NCI-H2196 treated with DMSO at 0.1 percent for 48 hours (cell line): ENCODE measurements at regions not wholly inside any gene's neighbourhood (a gene's known extent, or its start where the extent isn't known, plus 50 kb on each side); places are given as distances from the start of the nearest gene placed in this dataset.
"Not testable (repeated sequence)": the region's sequence is repeated elsewhere in the genome, so short reads cannot be mapped to it uniquely, and the experiment has no call there.

Experiments used
- DNase-seq: peaks from one replicate; lab custom pipeline; 2025; ENCODE audit not compliant: unreplicated experiment; lab: John Stamatoyannopoulos, UW

DNA sequence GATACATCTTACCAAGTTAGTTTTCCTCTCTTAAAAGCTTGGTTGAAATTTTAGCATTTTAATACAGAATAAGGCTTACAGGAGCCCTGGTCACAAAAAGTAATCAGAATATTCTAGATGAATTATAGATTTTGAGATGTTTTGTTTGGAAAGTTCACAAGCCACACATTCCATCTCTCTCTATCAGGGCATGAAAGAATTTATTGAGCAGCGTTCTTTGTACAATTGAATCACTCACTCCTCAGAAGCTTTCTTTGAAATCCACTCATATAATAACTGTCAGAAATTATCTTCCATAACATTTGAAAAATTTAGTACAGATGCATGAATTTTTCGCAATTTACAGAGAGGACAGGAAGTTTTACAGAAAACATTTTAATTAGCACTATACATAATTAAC, 938.6 kb upstream of the MDGA2 start:
- DNase-seq = no peak

GRCh38 chr14:48606960-48607359, 931.6 kb upstream of the MDGA2 start:
- DNase-seq = not testable (repeated sequence)

GRCh38 chr14:48598458-48598857, 923.1 kb upstream of the MDGA2 start:
- no peak for DNase-seq

GRCh38 chr14:48586099-48586498, 910.7 kb upstream of the MDGA2 start:
- DNase-seq = no peak

DNA sequence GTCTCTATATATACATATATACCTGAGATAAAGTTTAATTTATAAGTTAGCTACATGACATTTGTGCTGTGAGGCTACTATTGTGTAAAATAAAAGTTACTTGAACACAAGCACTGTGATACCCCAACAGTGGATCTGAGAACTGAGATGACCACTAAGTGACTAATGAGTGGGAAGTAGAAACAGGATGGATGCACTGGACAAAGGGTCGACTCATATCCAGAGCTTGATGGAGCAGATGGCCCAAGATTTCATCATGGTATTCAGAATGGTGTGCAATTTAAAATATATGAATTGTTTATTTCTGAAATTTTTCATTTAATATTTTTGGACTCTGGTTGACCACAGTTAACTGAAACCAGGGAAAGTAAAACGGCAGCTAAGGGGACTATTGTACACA, 908.6 kb upstream of the MDGA2 start:
- DNase-seq = no peak

DNA sequence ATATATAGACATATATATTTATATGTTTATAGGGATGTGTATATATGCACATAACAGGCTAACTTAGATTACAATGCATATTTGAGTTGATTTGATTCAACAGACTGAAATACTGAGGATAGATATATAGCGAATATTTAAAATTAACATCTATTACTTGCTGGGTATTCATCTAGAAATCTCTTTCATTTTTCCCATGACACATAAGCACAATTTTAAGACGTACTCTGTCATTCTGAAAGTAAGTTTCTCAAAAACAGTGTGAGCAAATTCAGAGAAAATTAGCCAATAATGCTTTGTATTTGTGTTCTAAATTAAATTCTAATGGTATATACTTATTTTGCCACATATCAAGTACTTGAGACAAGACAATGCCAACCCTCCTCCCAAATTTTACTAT, 907.5 kb upstream of the MDGA2 start:
- no peak for DNase-seq

GRCh38 chr14:48580692-48581091, 905.3 kb upstream of the MDGA2 start:
- DNase-seq = no peak

DNA sequence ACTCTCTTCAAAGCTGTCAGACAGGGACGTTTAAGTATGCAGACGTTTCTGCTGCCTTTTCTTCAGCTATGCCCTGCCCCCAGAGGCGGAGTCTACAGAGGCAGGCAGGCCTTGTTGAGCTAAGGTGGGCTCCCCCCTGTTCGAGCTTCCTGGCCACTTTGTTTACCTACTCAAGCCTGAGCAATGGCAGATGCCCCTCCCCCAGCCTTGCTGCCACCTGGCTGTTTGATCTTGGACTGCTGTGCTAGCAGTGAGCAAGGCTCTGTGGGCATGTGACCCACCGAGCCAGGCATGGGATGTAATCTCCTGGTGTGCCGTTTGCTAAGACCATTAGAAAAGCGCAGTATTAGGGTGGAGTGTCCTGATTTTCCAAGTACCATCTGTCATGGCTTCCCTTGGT, 900.4 kb upstream of the MDGA2 start:
- DNase-seq = no peak

DNA sequence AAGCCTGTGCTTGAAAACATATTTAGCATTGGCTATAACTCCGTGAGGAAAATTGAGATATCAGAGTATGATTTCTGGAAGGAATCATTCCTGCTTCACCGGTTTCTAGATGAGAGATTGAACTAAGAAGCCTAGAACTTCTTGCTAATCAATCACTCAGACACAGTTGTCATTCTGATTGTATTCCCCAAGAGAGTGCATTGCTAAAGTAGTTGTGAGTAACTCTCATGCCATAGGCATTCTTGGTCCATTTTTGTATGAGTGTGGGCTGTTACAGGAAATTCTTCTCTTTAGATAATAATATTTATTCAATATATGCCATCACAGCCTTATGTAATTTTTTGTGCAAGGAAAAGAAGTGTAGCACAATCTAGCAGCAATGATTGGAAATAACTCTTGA, 893.3 kb upstream of the MDGA2 start:
- no peak for DNase-seq

DNA sequence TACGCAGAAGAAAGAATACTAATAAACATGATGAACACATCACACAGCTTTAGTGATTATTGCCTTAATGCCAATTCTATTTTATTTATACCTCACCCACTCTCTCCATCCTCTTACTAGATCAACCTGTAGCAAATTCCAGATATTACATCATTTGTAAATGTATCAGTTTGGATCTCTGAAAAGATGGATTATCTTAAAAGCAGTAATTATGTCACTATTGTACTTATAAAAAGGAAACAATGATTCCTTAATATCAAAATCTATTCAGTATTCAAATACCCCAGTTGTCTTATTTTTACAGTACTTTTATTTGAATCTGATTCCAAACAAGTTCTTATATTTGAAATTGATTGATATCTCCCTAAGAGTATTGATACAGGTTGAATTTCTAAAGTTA, 892.8 kb upstream of the MDGA2 start:
- no peak for DNase-seq

DNA sequence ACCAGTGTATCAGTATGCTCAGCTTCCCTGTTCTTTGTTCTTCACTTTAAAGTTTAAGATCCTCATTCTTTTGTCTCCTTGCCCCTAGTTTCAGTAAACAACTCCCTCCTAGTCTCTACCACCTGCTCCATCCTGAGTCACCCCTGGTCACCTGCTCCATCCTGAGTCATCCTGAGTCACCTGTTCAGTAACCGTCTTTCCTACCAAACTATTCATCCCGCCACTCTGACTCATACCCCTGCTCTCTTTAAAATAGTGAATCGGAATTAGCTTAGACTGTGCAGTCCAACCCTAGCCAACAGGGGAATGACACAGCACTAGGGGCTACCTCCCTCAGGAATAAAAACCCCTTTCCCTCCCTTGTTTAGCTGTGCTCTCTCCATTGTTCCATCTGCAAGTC, 888.1 kb upstream of the MDGA2 start:
- no peak for DNase-seq

DNA sequence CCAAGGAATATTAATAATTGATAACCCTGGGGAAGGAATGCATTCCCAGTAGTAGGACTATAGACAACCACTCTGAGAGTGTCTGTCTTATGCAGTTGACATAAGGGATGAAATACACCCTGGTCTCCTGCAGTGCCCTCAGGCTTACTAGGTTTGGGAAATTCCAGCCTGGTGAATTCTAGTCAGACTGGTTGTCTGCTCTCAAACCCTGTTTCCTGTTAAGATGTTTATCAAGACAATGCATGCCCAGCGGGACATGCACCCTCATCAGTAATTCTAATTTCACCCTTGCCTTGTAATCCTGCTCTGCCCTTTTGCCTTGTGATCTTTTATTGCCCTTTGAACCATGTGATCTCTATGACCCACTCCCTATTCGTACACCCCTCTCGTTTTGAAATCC, 886.0 kb upstream of the MDGA2 start:
- not testable (repeated sequence) for DNase-seq

- DNase-seq = no peak
Measured at GRCh38 chr14:48560421-48560820, 885.0 kb upstream of the MDGA2 start.

GRCh38 chr14:48553443-48553842, 878.0 kb upstream of the MDGA2 start:
- no peak for DNase-seq

GRCh38 chr14:48546996-48547395, 871.6 kb upstream of the MDGA2 start:
- no peak for DNase-seq

DNA sequence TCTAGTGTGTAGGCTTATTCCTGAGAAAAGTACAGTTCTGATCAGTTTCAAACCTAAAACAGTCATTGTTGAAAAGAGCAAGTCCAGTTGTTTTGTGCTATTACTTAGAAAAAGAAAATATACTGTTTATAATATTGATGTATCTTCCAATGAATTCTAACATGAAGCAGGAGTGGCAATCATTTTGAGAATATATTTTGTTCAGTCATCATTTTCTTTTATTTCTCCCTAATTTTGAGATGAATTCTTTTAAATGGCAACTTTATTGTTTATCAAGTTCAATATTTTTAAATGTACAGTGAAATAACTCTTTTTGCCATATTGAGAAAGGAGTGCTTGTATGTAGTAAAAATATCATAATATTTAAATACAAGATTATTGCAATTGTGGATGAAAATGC, 862.2 kb upstream of the MDGA2 start:
- no peak for DNase-seq

GRCh38 chr14:48536318-48536717, 860.9 kb upstream of the MDGA2 start:
- no peak for DNase-seq

DNA sequence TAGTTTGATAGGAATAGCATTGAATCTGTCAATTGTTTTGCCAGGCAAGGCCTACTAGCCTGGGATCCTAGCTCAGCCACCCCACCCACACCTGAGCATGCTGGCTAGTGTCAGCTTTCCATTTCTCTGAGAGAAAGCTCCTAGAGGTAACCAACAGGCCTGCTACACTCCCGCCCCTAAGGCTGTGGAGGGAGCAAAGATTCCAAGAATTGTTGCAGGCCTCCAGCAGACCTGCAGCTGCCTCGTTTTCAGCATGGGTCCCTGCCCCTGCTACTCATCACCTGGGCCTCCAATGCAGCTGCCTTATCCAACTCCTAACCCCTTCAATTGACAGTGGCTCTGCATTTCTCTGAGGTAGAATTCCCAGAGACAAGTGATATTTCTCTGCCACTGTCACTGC, 852.4 kb upstream of the MDGA2 start:
- DNase-seq = no peak

GRCh38 chr14:48526307-48526706, 850.9 kb upstream of the MDGA2 start:
- no peak for DNase-seq

DNA sequence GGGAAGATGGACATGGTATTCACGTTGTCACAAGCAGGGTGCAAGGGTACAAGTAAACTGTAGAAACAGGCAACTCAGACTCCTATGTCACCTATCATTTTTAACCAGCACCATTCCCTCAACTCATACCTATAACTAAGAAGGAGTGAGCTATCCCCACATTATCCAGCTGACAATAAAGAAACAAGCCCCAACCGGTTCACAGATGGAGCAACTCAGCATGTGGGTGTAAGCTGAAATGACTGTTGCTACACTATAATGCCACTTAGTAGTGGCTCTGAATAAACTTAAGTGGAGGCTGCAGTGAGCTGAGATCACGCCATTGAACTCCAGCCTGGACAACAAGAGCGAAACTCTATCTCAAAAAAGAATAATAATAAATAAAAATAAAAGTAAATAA, 829.5 kb upstream of the MDGA2 start:
- DNase-seq = no peak

GRCh38 chr14:48490756-48491155, 815.4 kb upstream of the MDGA2 start:
- no peak for DNase-seq

DNA sequence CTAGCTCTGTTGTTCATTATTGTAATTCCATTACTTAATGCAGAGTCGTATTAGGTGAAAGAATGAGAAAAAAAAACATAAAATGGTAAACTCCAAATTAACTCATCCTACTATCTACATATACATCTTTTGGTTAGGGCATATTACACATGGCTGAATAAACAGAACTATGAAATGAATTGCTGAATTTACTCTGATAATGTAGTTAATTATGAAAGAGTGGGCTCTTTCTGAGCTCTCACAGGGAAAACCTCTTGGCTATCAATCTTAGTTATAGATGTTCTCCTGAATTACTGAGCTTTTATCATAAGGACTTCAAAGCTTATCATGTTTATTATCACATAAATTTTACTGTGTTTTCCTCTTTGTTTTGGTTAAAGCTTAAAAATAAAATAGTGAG, 798.5 kb upstream of the MDGA2 start:
- no peak for DNase-seq

- DNase-seq = no peak
Measured at GRCh38 chr14:48456051-48456450, 780.6 kb upstream of the MDGA2 start.

DNA sequence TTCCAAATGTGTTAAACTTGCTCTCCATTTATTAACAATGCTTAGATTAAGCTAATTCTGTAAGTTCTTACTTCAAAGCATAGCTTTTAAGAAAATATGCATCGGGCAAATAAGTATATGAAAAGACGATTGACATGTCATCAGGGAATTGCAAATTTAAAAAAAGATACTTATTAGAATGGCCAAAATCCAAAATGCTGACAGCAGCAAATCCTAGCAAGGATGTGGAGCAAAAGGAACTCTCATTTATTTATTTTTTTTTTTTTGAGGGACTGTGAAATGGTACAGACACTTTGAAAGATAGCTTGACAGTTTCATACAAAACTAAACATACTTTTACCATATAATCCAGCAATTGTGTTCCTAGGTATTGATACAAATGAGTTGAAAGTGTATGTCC, 779.5 kb upstream of the MDGA2 start:
- DNase-seq = no peak
